ENCODE measurements at regions not wholly inside any gene's neighbourhood (a gene's known extent, or its start where the extent isn't known, plus 50 kb on each side); places are given as distances from the start of the nearest gene placed in this dataset.

- in situ Hi-C loops (cut with HindIII; ENCODE audit: low sequenced_read_pairs), result no loop called here
- no peak overlapping the region for H3K4me3 ChIP-seq (ENCODE audit: low read depth, low read length)
- no peak for TF ChIP-seq CTCF (IDR thresholded peaks at IDR 0.05; ENCODE audit: low read depth, low read length, missing control alignments)
- DNase-seq (ENCODE audit: low read depth), result peak; percentile 55
These were observed 73.2 kb upstream of the SHH start for GRCh38 chr7:155885167-155886155.

DNA sequence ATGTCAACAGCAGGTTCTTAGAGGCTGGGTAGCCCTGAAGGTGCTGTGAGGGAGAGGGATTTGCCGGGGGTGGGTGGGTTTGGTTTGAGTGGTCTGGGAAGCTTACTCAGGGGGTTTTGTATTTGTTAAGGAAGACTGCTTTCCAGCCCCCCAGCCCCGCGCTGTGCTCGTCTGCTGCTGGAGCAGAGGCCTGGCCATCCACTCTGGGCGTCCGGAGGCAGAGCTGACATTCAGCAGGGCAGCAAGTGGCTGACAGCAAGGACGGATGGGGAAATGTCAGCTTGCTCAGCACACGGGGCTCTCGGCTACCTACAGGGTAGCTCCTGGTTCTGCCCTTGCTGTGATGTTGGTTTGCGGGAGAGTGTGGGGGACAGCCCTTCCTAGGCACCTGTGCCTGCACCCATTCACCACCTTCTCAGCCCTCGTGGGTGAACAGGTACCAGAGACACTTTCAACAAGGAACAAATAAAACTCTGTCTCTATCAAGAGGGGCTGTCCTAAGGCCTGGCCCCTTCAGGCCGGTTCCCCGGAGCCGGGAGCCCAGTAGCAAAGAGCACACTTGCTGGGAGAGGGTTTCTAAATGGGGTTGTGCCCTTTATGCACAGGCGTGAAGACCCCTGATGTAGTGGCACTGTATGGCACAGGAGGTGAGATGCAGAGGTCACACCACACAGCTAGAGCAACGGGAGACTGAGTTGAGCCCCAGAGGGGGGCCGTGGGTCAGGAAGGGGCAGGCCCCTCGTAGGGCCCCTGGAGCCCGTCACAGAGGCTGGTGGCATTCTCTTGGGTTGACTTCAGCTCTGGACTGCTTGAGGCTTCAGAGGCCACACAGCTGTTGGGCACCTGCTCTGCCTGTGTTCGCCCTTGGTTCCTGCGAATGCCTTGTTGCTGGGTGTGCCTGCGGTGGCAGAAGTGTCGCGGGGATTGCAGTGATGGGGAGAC, 72.2 kb upstream of the SHH start:
- H3K4me3 ChIP-seq (ENCODE audit: low read depth, low read length), result no peak overlapping the region
- TF ChIP-seq CTCF (IDR thresholded peaks at IDR 0.05; ENCODE audit: low read depth, low read length, missing control alignments), result no peak
- in situ Hi-C loops (cut with HindIII; ENCODE audit: low sequenced_read_pairs), result no loop called here
- DNase-seq (ENCODE audit: low read depth), result no peak

GRCh38 chr7:155883491-155884224, 71.4 kb upstream of the SHH start:
- TF ChIP-seq CTCF (IDR thresholded peaks at IDR 0.05; ENCODE audit: low read depth, low read length, missing control alignments), result no peak
- DNase-seq (ENCODE audit: low read depth), result no peak
- in situ Hi-C loops (cut with HindIII; ENCODE audit: low sequenced_read_pairs), result no loop called here
- no peak overlapping the region for H3K4me3 ChIP-seq (ENCODE audit: low read depth, low read length)

- H3K4me3 ChIP-seq (ENCODE audit: low read depth, low read length), result no peak overlapping the region
- DNase-seq (ENCODE audit: low read depth), result no peak
- in situ Hi-C loops (cut with HindIII; ENCODE audit: low sequenced_read_pairs), result no loop called here
- no peak for TF ChIP-seq CTCF (IDR thresholded peaks at IDR 0.05; ENCODE audit: low read depth, low read length, missing control alignments)
These were observed 70.3 kb upstream of the SHH start for GRCh38 chr7:155882596-155882995.

GRCh38 chr7:155881471-155882350, 69.4 kb upstream of the SHH start:
- DNase-seq (ENCODE audit: low read depth), result no peak
- no peak overlapping the region for H3K4me3 ChIP-seq (ENCODE audit: low read depth, low read length)
- in situ Hi-C loops (cut with HindIII; ENCODE audit: low sequenced_read_pairs), result no loop called here
- TF ChIP-seq CTCF (IDR thresholded peaks at IDR 0.05; ENCODE audit: low read depth, low read length, missing control alignments), result no peak

Measured in astrocyte of the cerebellum (primary cell).